K562 (cell line): ENCODE measurements at regions not wholly inside any gene's neighbourhood (a gene's known extent, or its start where the extent isn't known, plus 50 kb on each side); places are given as distances from the start of the nearest gene placed in this dataset.

Source experiments
- ATAC-seq: fragments of 200-7000 bp; cut with Tn5 transposase; 3 replicates; pipeline ENCODE4 v1.9.1; 2020; ENCODE audit warnings: moderate library complexity
- BruUV-seq: library from RNA; stranded (reverse); fragments of 400-500 nt; replicated peaks from 2 replicates; lab custom pipeline; 2021; lab: Mats Ljungman, UMichigan
- CTCF ChIA-PET: fragments of 300-600 bp; formaldehyde crosslinking; extraction: SDS; loops from one replicate; lab custom pipeline; 2021; ENCODE audit warnings: low intra/inter-chr PET ratio; lab: Yijun Ruan, JAX
- POLR2A ChIA-PET: fragments of 300-600, 350-650 bp; sonication (Branson Sonifier 250); formaldehyde crosslinking; extraction: SDS; loops from one replicate; lab custom pipeline; 2021; ENCODE audit warnings: antibody characterized with exemption, inconsistent platforms; lab: Yijun Ruan, JAX
- DNase-seq, 4 experiments: peaks; one replicate each; pipeline versions ENCODE4 v3.0.0 to v3.0.0-alpha.2; 2011 to 2018; ENCODE audit warnings: low spot score in 3 of 4, mixed read lengths in 3 of 4; ENCODE audit errors: extremely low read depth in 1 of 4
- FAIRE-seq: peaks from 2 replicates; lab custom pipeline; 2011; peaks lifted over from hg19 to GRCh38; lab: Jason Lieb, UNC
- H2AFZ ChIP-seq: 2 replicates; pipeline ENCODE4 v1.6.0; 2011; ENCODE audit warnings: low read depth, low read length, control low read depth, inconsistent platforms
- H3K27ac ChIP-seq: fragments of 200-600 bp; 3 replicates; pipeline ENCODE4 v1.8.0; 2011; ENCODE audit warnings: low read depth, mild to moderate bottlenecking, control low read depth, inconsistent platforms, low read length, moderate library complexity, mixed read lengths; ENCODE audit errors: extremely low read depth
- H3K27me3 ChIP-seq, 2 experiments: fragments of 300-600 bp in 1 of 2; 2 replicates in 1 of 2; 3 replicates in 1 of 2; pipeline versions ENCODE4 v1.6.0 to v1.8.0; 2011; ENCODE audit warnings: inconsistent platforms in 2 of 2, low read length in 2 of 2, mild to moderate bottlenecking in 1 of 2, mixed read lengths in 1 of 2, moderate library complexity in 1 of 2; ENCODE audit not compliant: control insufficient read depth in 2 of 2, insufficient read depth in 2 of 2
- H3K36me3 ChIP-seq: fragments of 300-600 bp; 3 replicates; pipeline ENCODE4 v1.8.0; 2011; ENCODE audit warnings: mild to moderate bottlenecking, low read length, inconsistent platforms; ENCODE audit not compliant: control insufficient read depth, insufficient read depth
- H3K4me1 ChIP-seq, 2 experiments: fragments of 200-600 bp in 1 of 2; replicated peaks in 1 of 2; 2 replicates in 1 of 2; 3 replicates in 1 of 2; pipeline versions ENCODE4 v1.5.1 to v1.8.0; 2011; ENCODE audit warnings: inconsistent platforms in 2 of 2, low read length in 2 of 2, mild to moderate bottlenecking in 1 of 2, mixed read lengths in 1 of 2, moderate library complexity in 1 of 2; ENCODE audit not compliant: control insufficient read depth in 2 of 2, insufficient read depth in 2 of 2
- H3K4me2 ChIP-seq: 2 replicates; pipeline ENCODE4 v1.6.1; 2011; ENCODE audit warnings: low read length, control low read depth, inconsistent platforms, mixed read lengths; ENCODE audit not compliant: insufficient read depth
- H3K4me3 ChIP-seq: fragments of 200-600 bp; sonication (generic), shearing (Covaris generic); 2 replicates; pipeline ENCODE4 v1.5.1; 2016; ENCODE audit warnings: control low read depth, inconsistent platforms
- H3K79me2 ChIP-seq: fragments of 200-600 bp; 3 replicates; pipeline ENCODE4 v1.8.0; 2011; ENCODE audit warnings: low read length, inconsistent platforms; ENCODE audit not compliant: control insufficient read depth, insufficient read depth
- H3K9ac ChIP-seq, 2 experiments: 2 replicates each; pipeline versions ENCODE4 v1.6.0 to v1.6.1; 2011; ENCODE audit warnings: low read depth in 2 of 2, low read length in 2 of 2, control low read depth in 1 of 2, inconsistent platforms in 1 of 2, mild to moderate bottlenecking in 1 of 2, mixed read lengths in 1 of 2; ENCODE audit not compliant: insufficient read depth in 1 of 2
- H3K9me1 ChIP-seq: one replicate; pipeline ENCODE4 v1.6.0; 2011; ENCODE audit warnings: inconsistent platforms, mild to moderate bottlenecking, low read length, moderate library complexity; ENCODE audit not compliant: control insufficient read depth, insufficient read depth
- H3K9me3 ChIP-seq: replicated peaks from 2 replicates; pipeline ENCODE4 v1.5.1; 2011; ENCODE audit warnings: low read depth, low read length, inconsistent platforms; ENCODE audit not compliant: control insufficient read depth, insufficient read depth
- H4K20me1 ChIP-seq: replicated peaks from 2 replicates; pipeline ENCODE4 v1.6.1; 2011; ENCODE audit warnings: low read length, inconsistent platforms, mixed read lengths; ENCODE audit not compliant: control insufficient read depth, insufficient read depth
- DLX4 ChIP-seq: fragments of 250-450 bp; sonication (Bioruptor Pico); IDR thresholded peaks from 2 replicates; pipeline ENCODE4 v1.6.1; 2021; ENCODE audit warnings: mild to moderate bottlenecking
- FOXK2 ChIP-seq, 2 experiments: fragments of 450-650 bp; IDR thresholded peaks in 1 of 2; conservative IDR thresholded peaks in 1 of 2; 2 replicates each; pipeline ENCODE4 v1.6.1; 2016; ENCODE audit warnings: low read depth in 2 of 2, mild to moderate bottlenecking in 1 of 2
- KAT2B ChIP-seq: IDR thresholded peaks from one replicate; pipeline ENCODE4 v1.6.1; 2012; ENCODE audit warnings: low read depth, mild to moderate bottlenecking, control low read depth, inconsistent platforms, low read length, moderate library complexity
- KDM5B ChIP-seq: fragments of 200-600 bp; sonication (generic); IDR thresholded peaks from 2 replicates; pipeline ENCODE4 v1.6.1; 2012; ENCODE audit warnings: low read depth, mild to moderate bottlenecking, moderate library complexity, low read length, control low read depth, inconsistent platforms; ENCODE audit not compliant: insufficient replicate concordance
- MBD2 ChIP-seq: sonication (generic); IDR thresholded peaks from 2 replicates; pipeline ENCODE4 v1.6.1; 2016; ENCODE audit warnings: low read depth, borderline replicate concordance
- MECOM ChIP-seq: fragments of 250-450 bp; sonication (Bioruptor Pico); IDR thresholded peaks from 2 replicates; pipeline ENCODE4 v1.8.0; 2022; ENCODE audit warnings: inconsistent platforms
- YBX1 ChIP-seq: fragments of 450-650 bp; IDR thresholded peaks from 2 replicates; pipeline ENCODE4 v1.7.1; 2016; ENCODE audit warnings: mild to moderate bottlenecking
- ZBTB8A ChIP-seq: fragments of 450-650 bp; IDR thresholded peaks from 2 replicates; pipeline ENCODE4 v1.6.1; 2018; ENCODE audit warnings: mild to moderate bottlenecking, moderate library complexity; ENCODE audit not compliant: partially characterized antibody
- ZFPM2 ChIP-seq: fragments of 250-450 bp; sonication (Bioruptor Pico); IDR thresholded peaks from 2 replicates; pipeline ENCODE4 v1.5.1; 2022; ENCODE audit warnings: mild to moderate bottlenecking
- ZKSCAN3 ChIP-seq: fragments of 250-450 bp; sonication (Bioruptor Pico); IDR thresholded peaks from 2 replicates; pipeline ENCODE4 v1.4.0; 2020
- ZNF140 ChIP-seq: fragments of 250-450 bp; sonication (Bioruptor Pico); IDR thresholded peaks from 2 replicates; pipeline ENCODE4 v1.8.0; 2021; ENCODE audit warnings: moderate library complexity, mild to moderate bottlenecking, inconsistent platforms
- WGBS: fragments of 100-300 bp; shearing (Covaris generic); methylation state at CpG from one replicate; pipeline ENCODE4 v1.1.6; 2016; ENCODE audit warnings: low coverage, mixed read lengths; ENCODE audit not compliant: insufficient coverage; ENCODE audit errors: missing lambda C conversion rate; 5-methylcytosine and 5-hydroxymethylcytosine counted together
- in situ Hi-C: fragments of 300-500 bp; cut with MboI; formaldehyde crosslinking; loops from 4 replicates; pipeline ENCODE4 v1.15.0; 2018; ENCODE audit warnings: inconsistent platforms, mixed read lengths
- intact Hi-C: fragments of 100-400 bp; cut with micrococcal nuclease; formaldehyde crosslinking; loops from 2 replicates; pipeline ENCODE4 v1.14.2; 2022
- TF ChIP-seq, protein P1 (sequence below): fragments of 450-650 bp; formaldehyde crosslinking; IDR thresholded peaks from 2 replicates; pipeline ENCODE4 v1.4.0; 2020; ENCODE audit warnings: mild to moderate bottlenecking
- TF ChIP-seq, protein P2 (sequence below): IDR thresholded peaks from 2 replicates; pipeline ENCODE4 v1.6.1; 2011; ENCODE audit warnings: borderline replicate concordance, low read depth, mild to moderate bottlenecking, moderate library complexity, low read length; ENCODE audit not compliant: insufficient read depth, poor library complexity, severe bottlenecking
- TF ChIP-seq, protein P3 (sequence below): sonication (generic); formaldehyde crosslinking; IDR thresholded peaks from 2 replicates; pipeline ENCODE4 v1.8.1; 2023; ENCODE audit warnings: mild to moderate bottlenecking, missing genetic modification reagents

DNA sequence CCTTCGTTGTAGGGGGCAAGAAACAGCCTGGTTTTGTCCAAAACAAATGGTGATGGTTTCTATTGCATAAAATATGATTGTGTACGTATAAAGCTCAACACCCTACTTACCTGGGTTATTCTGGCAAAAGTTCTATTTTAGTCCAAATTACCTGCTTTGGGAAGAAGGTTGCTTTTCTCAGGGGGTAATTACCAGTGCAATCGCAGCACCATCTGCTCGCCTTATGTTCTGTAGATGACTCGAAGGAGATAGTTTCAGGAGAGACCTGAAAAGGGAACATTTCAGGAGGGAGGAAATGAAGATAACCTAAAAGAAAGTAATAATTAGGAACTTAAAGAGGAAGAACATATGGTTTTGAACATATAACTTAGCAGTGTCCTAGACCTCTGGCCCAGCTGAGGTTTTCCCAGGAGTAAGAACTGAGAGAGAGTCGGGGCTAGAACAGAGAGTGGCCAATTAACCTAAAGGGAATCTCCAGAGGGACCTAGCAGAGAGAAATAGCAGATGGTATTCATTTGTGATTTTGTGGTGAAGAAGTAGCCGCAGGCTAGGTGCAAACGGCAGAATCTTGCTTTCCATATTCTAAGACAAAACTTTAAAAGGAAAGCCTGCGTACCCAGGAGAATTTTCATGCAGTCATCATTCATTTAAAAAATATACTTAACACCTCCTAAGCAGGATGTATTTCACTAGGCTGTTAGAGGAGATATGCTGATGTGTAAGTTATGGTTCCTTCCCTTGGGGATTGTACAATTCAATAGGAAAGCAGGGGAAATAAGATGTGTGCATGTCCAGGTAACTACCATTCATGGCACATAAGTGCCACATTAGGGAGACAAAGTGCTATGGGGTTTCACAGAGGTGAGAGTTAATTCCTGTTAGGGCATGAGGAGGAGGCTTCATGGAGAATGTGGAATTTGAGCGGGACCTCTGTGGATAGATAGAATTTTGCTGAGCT, 113.0 kb upstream of the SLC10A2 start:
- ATAC-seq = no peak
- Histone ChIP-seq H3K4me3 (no peak overlapping the region), H3K27me3 (no peaks in the 10 kb centered on the region), H3K4me2 (no peak overlapping the region), H3K27ac (no peak overlapping the region), H3K9me3 (no peaks in the 10 kb centered on the region), H3K36me3 (no peaks in the 10 kb centered on the region), H3K4me1 (no peaks in the 10 kb centered on the region), H3K79me2 (no peaks in the 10 kb centered on the region), H4K20me1 (no peaks in the 10 kb centered on the region), H3K9ac (no peak overlapping the region), H3K9me1 (no peaks in the 10 kb centered on the region), H2AFZ (no peak overlapping the region)
- ChIA-PET CTCF (no interaction called here), POLR2A (no interaction called here)
- intact Hi-C loops = no loop called here
- no TSS peak for BruUV-seq
- FAIRE-seq = no peak
- TF ChIP-seq, protein P1, sequence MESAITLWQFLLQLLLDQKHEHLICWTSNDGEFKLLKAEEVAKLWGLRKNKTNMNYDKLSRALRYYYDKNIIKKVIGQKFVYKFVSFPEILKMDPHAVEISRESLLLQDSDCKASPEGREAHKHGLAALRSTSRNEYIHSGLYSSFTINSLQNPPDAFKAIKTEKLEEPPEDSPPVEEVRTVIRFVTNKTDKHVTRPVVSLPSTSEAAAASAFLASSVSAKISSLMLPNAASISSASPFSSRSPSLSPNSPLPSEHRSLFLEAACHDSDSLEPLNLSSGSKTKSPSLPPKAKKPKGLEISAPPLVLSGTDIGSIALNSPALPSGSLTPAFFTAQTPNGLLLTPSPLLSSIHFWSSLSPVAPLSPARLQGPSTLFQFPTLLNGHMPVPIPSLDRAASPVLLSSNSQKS (CRISPR knock-in tag) = no peak
- no peak for TF ChIP-seq ZKSCAN3 (CRISPR knock-in tag)
- TF ChIP-seq MECOM (CRISPR knock-in tag) = no peak
- no peak for TF ChIP-seq YBX1
- no peak for TF ChIP-seq ZNF140 (CRISPR knock-in tag)
- TF ChIP-seq KDM5B = no peak
- TF ChIP-seq, protein P2, sequence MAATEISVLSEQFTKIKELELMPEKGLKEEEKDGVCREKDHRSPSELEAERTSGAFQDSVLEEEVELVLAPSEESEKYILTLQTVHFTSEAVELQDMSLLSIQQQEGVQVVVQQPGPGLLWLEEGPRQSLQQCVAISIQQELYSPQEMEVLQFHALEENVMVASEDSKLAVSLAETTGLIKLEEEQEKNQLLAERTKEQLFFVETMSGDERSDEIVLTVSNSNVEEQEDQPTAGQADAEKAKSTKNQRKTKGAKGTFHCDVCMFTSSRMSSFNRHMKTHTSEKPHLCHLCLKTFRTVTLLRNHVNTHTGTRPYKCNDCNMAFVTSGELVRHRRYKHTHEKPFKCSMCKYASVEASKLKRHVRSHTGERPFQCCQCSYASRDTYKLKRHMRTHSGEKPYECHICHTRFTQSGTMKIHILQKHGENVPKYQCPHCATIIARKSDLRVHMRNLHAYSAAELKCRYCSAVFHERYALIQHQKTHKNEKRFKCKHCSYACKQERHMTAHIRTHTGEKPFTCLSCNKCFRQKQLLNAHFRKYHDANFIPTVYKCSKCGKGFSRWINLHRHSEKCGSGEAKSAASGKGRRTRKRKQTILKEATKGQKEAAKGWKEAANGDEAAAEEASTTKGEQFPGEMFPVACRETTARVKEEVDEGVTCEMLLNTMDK = no peak
- no peak for TF ChIP-seq DLX4 (CRISPR knock-in tag)
- no peak for TF ChIP-seq MBD2
- TF ChIP-seq ZFPM2 (CRISPR knock-in tag) = no peak
- no peak for TF ChIP-seq KAT2B
- TF ChIP-seq, protein P3, sequence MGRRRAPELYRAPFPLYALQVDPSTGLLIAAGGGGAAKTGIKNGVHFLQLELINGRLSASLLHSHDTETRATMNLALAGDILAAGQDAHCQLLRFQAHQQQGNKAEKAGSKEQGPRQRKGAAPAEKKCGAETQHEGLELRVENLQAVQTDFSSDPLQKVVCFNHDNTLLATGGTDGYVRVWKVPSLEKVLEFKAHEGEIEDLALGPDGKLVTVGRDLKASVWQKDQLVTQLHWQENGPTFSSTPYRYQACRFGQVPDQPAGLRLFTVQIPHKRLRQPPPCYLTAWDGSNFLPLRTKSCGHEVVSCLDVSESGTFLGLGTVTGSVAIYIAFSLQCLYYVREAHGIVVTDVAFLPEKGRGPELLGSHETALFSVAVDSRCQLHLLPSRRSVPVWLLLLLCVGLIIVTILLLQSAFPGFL (CRISPR knock-in tag) = no peak
- TF ChIP-seq FOXK2 (conservative IDR thresholded peaks at IDR 0.05 in 1 of 2, IDR thresholded peaks at IDR 0.05 in 1 of 2; ENCODE audit: low read depth in 2 of 2) = no peak
- TF ChIP-seq ZBTB8A = no peak
- no peak for DNase-seq
- WGBS = 0% methylated on average over 10 of the region's 10 CpGs
- in situ Hi-C loops = no loop called here
